ENCODE measurements at regions not wholly inside any gene's neighbourhood (a gene's known extent, or its start where the extent isn't known, plus 50 kb on each side); places are given as distances from the start of the nearest gene placed in this dataset.

GRCh38 chr11:11076879-11077278 is 219.0 kb upstream of the ZBED5 start:
- DNase-seq, result no peak

- no peak for DNase-seq
Observed at GRCh38 chr11:11076276-11076675, 218.4 kb upstream of the ZBED5 start.

- DNase-seq, result no peak
Observed at GRCh38 chr11:11075515-11076171, 217.8 kb upstream of the ZBED5 start.

GRCh38 chr11:11074686-11075335 is 217.0 kb upstream of the ZBED5 start:
- no peak for DNase-seq

GRCh38 chr11:11073996-11074395 is 216.1 kb upstream of the ZBED5 start:
- no peak for DNase-seq

GRCh38 chr11:11072067-11072466 is 214.2 kb upstream of the ZBED5 start:
- no peak for DNase-seq

GRCh38 chr11:11071486-11071885 is 213.6 kb upstream of the ZBED5 start:
- DNase-seq, result no peak

- no peak for DNase-seq
Observed at GRCh38 chr11:11070976-11071375, 213.1 kb upstream of the ZBED5 start.

- DNase-seq, result peak; percentile 96
Observed at GRCh38 chr11:11069841-11070835, 212.3 kb upstream of the ZBED5 start.

GRCh38 chr11:11068113-11068512 is 210.3 kb upstream of the ZBED5 start:
- no peak for DNase-seq

- DNase-seq, result no peak
Observed at GRCh38 chr11:11065396-11065795, 207.5 kb upstream of the ZBED5 start.

GRCh38 chr11:11057472-11057854 is 199.6 kb upstream of the ZBED5 start:
- DNase-seq, result no peak

GRCh38 chr11:11056749-11057471 is 199.1 kb upstream of the ZBED5 start:
- DNase-seq, result no peak

GRCh38 chr11:11056316-11056715 is 198.5 kb upstream of the ZBED5 start:
- DNase-seq, result no peak

GRCh38 chr11:11047851-11048610 is 190.2 kb upstream of the ZBED5 start:
- DNase-seq, result no peak

GRCh38 chr11:11046781-11047180 is 188.9 kb upstream of the ZBED5 start:
- DNase-seq, result no peak

GRCh38 chr11:11045156-11045930 is 187.5 kb upstream of the ZBED5 start:
- DNase-seq, result no peak

GRCh38 chr11:11044137-11044855 is 186.4 kb upstream of the ZBED5 start:
- no peak for DNase-seq

GRCh38 chr11:11043721-11044120 is 185.9 kb upstream of the ZBED5 start:
- no peak for DNase-seq
